ENCODE measurements at regions not wholly inside any gene's neighbourhood (a gene's known extent, or its start where the extent isn't known, plus 50 kb on each side); places are given as distances from the start of the nearest gene placed in this dataset.
A peak's percentile ranks its signal among the peaks of the same experiment; 100 is the strongest.

GRCh38 chr9:115590011-115590410, 472.1 kb upstream of the TNC start:
- in situ Hi-C loops (cut with HindIII; ENCODE audit: low sequenced_read_pairs), result loop anchor here (5.0 to 25.0 kb wide), 3 partner anchors 72 to 1072 kb away; no protein-coding TSS in a partner anchor
- no peak for TF ChIP-seq CTCF (IDR thresholded peaks at IDR 0.05; ENCODE audit: low read depth, low read length, missing control alignments)
- H3K4me3 ChIP-seq (ENCODE audit: low read depth, low read length), result no peak overlapping the region
- peak; percentile 82 for DNase-seq (ENCODE audit: low read depth)

- no peak overlapping the region for H3K4me3 ChIP-seq (ENCODE audit: low read depth, low read length)
- in situ Hi-C loops (cut with HindIII; ENCODE audit: low sequenced_read_pairs), result loop anchor here (5.0 to 25.0 kb wide), 3 partner anchors 71 to 1071 kb away; no protein-coding TSS in a partner anchor
- TF ChIP-seq CTCF (IDR thresholded peaks at IDR 0.05; ENCODE audit: low read depth, low read length, missing control alignments), result peak; percentile 95
- peak; percentile 99 for DNase-seq (ENCODE audit: low read depth)
Measured at GRCh38 chr9:115591584-115591984, 473.6 kb upstream of the TNC start.

GRCh38 chr9:115593587-115594091, 475.7 kb upstream of the TNC start:
- in situ Hi-C loops (cut with HindIII; ENCODE audit: low sequenced_read_pairs), result loop anchor here (5.0 to 25.0 kb wide), 3 partner anchors 69 to 1069 kb away; no protein-coding TSS in a partner anchor
- DNase-seq (ENCODE audit: low read depth), result no peak
- H3K4me3 ChIP-seq (ENCODE audit: low read depth, low read length), result no peak overlapping the region
- peak; percentile 71 for TF ChIP-seq CTCF (IDR thresholded peaks at IDR 0.05; ENCODE audit: low read depth, low read length, missing control alignments)

- no peak for DNase-seq (ENCODE audit: low read depth)
- no peak for TF ChIP-seq CTCF (IDR thresholded peaks at IDR 0.05; ENCODE audit: low read depth, low read length, missing control alignments)
- H3K4me3 ChIP-seq (ENCODE audit: low read depth, low read length), result no peak overlapping the region
- in situ Hi-C loops (cut with HindIII; ENCODE audit: low sequenced_read_pairs), result loop anchor here (5.0 to 25.0 kb wide), 3 partner anchors 68 to 1068 kb away; no protein-coding TSS in a partner anchor
Measured at GRCh38 chr9:115594557-115594956, 476.6 kb upstream of the TNC start.

GRCh38 chr9:115596021-115596745, 478.2 kb upstream of the TNC start:
- DNase-seq (ENCODE audit: low read depth), result peak; percentile 98
- TF ChIP-seq CTCF (IDR thresholded peaks at IDR 0.05; ENCODE audit: low read depth, low read length, missing control alignments), result peak; percentile 9
- H3K4me3 ChIP-seq (ENCODE audit: low read depth, low read length), result peak overlapping the region; percentile 32

GRCh38 chr9:115596746-115597080, 478.8 kb upstream of the TNC start:
- H3K4me3 ChIP-seq (ENCODE audit: low read depth, low read length), result peak overlapping the region; percentile 32
- in situ Hi-C loops (cut with HindIII; ENCODE audit: low sequenced_read_pairs), result loop anchor here (25.0 kb wide), 1 partner anchor 1066 kb away; no protein-coding TSS in a partner anchor
- DNase-seq (ENCODE audit: low read depth), result no peak
- no peak for TF ChIP-seq CTCF (IDR thresholded peaks at IDR 0.05; ENCODE audit: low read depth, low read length, missing control alignments)

More at GRCh38 chr9:115596021-115596745, 478.2 kb upstream of the TNC start:
- in situ Hi-C loops (cut with HindIII; ENCODE audit: low sequenced_read_pairs), result loop anchor here (25.0 kb wide), 1 partner anchor 1066 kb away; no protein-coding TSS in a partner anchor

Measured in astrocyte of the cerebellum (primary cell).